NCI-H2081 treated with DMSO at 0.1 percent for 48 hours (cell line): ENCODE measurements at regions not wholly inside any gene's neighbourhood (a gene's known extent, or its start where the extent isn't known, plus 50 kb on each side); places are given as distances from the start of the nearest gene placed in this dataset.
"Not testable (repeated sequence)": the region's sequence is repeated elsewhere in the genome, so short reads cannot be mapped to it uniquely, and the experiment has no call there.

Source experiments
- DNase-seq: peaks from one replicate; lab custom pipeline; 2025; lab: John Stamatoyannopoulos, UW

- DNase-seq = no peak
These were observed 120.2 kb downstream of the TLR5 start for GRCh38 chr1:223022641-223023473.

GRCh38 chr1:223023863-223024262 is 119.2 kb downstream of the TLR5 start:
- DNase-seq = no peak

- not testable (repeated sequence) for DNase-seq
These were observed 118.6 kb downstream of the TLR5 start for GRCh38 chr1:223024486-223024885.

- not testable (repeated sequence) for DNase-seq
These were observed 117.8 kb downstream of the TLR5 start for GRCh38 chr1:223025190-223025734.

GRCh38 chr1:223026639-223027038 is 116.4 kb downstream of the TLR5 start:
- DNase-seq = not testable (repeated sequence)

- DNase-seq = no peak
These were observed 112.9 kb downstream of the TLR5 start for GRCh38 chr1:223029985-223030769.

GRCh38 chr1:223030871-223031400 is 112.1 kb downstream of the TLR5 start:
- no peak for DNase-seq

GRCh38 chr1:223031733-223032601 is 111.1 kb downstream of the TLR5 start:
- no peak for DNase-seq

- no peak for DNase-seq
These were observed 109.4 kb downstream of the TLR5 start for GRCh38 chr1:223033658-223034057.

GRCh38 chr1:223034270-223034798 is 108.7 kb downstream of the TLR5 start:
- no peak for DNase-seq

- DNase-seq = no peak
These were observed 107.1 kb downstream of the TLR5 start for GRCh38 chr1:223035724-223036478.

- DNase-seq = no peak
These were observed 106.6 kb downstream of the TLR5 start for GRCh38 chr1:223036479-223036845.

GRCh38 chr1:223037845-223038244 is 105.2 kb downstream of the TLR5 start:
- DNase-seq = no peak

GRCh38 chr1:223038288-223039006 is 104.6 kb downstream of the TLR5 start:
- no peak for DNase-seq

- DNase-seq = no peak
These were observed 103.1 kb downstream of the TLR5 start for GRCh38 chr1:223039990-223040389.

GRCh38 chr1:223041481-223041880 is 101.6 kb downstream of the TLR5 start:
- no peak for DNase-seq

GRCh38 chr1:223045164-223045957 is 97.7 kb downstream of the TLR5 start:
- no peak for DNase-seq

- no peak for DNase-seq
These were observed 97.0 kb downstream of the TLR5 start for GRCh38 chr1:223046011-223046410.

GRCh38 chr1:223046463-223046862 is 96.6 kb downstream of the TLR5 start:
- DNase-seq = not testable (repeated sequence)
